ENCODE measurements at regions not wholly inside any gene's neighbourhood (a gene's known extent, or its start where the extent isn't known, plus 50 kb on each side); places are given as distances from the start of the nearest gene placed in this dataset.

GRCh38 chr18:67813380-67814028 is 297.0 kb upstream of the DSEL start:
- no peak overlapping the region for H3K4me3 ChIP-seq (ENCODE audit: low read depth, low read length)

GRCh38 chr18:67805261-67805660 is 288.7 kb upstream of the DSEL start:
- Histone ChIP-seq H3K4me3 (ENCODE audit: low read depth, low read length) (no peak overlapping the region), H3K27me3 (ENCODE audit: control insufficient read depth, insufficient read depth, low read length) (no peaks in the 10 kb centered on the region), H3K4me1 (ENCODE audit: control insufficient read depth, insufficient read depth, low read length) (no peaks in the 10 kb centered on the region), H3K9me3 (ENCODE audit: control insufficient read depth, insufficient read depth, low read length) (peaks cover 4% of the 10 kb centered on the region), H3K36me3 (ENCODE audit: control insufficient read depth, insufficient read depth, low read length) (no peaks in the 10 kb centered on the region), H3K9ac (ENCODE audit: low read depth, low read length) (no peak overlapping the region)

More at GRCh38 chr18:67813380-67814028, 297.0 kb upstream of the DSEL start:
- no peaks in the 10 kb centered on the region for H3K27me3 ChIP-seq (ENCODE audit: control insufficient read depth, insufficient read depth, low read length)
- no peaks in the 10 kb centered on the region for H3K36me3 ChIP-seq (ENCODE audit: control insufficient read depth, insufficient read depth, low read length)
- no peaks in the 10 kb centered on the region for H3K9me3 ChIP-seq (ENCODE audit: control insufficient read depth, insufficient read depth, low read length)
- no peaks in the 10 kb centered on the region for H3K4me1 ChIP-seq (ENCODE audit: control insufficient read depth, insufficient read depth, low read length)
- no peak overlapping the region for H3K9ac ChIP-seq (ENCODE audit: low read depth, low read length)

GRCh38 chr18:67794521-67794920 is 278.0 kb upstream of the DSEL start:
- no peaks in the 10 kb centered on the region for H3K36me3 ChIP-seq (ENCODE audit: control insufficient read depth, insufficient read depth, low read length)
- H3K9me3 ChIP-seq (ENCODE audit: control insufficient read depth, insufficient read depth, low read length): no peaks in the 10 kb centered on the region
- H3K4me1 ChIP-seq (ENCODE audit: control insufficient read depth, insufficient read depth, low read length): no peaks in the 10 kb centered on the region
- H3K4me3 ChIP-seq (ENCODE audit: low read depth, low read length): no peak overlapping the region
- H3K9ac ChIP-seq (ENCODE audit: low read depth, low read length): no peak overlapping the region
- no peaks in the 10 kb centered on the region for H3K27me3 ChIP-seq (ENCODE audit: control insufficient read depth, insufficient read depth, low read length)

- Histone ChIP-seq H3K4me1 (ENCODE audit: control insufficient read depth, insufficient read depth, low read length) (no peaks in the 10 kb centered on the region), H3K36me3 (ENCODE audit: control insufficient read depth, insufficient read depth, low read length) (no peaks in the 10 kb centered on the region), H3K27me3 (ENCODE audit: control insufficient read depth, insufficient read depth, low read length) (no peaks in the 10 kb centered on the region), H3K4me3 (ENCODE audit: low read depth, low read length) (no peak overlapping the region), H3K9ac (ENCODE audit: low read depth, low read length) (no peak overlapping the region), H3K9me3 (ENCODE audit: control insufficient read depth, insufficient read depth, low read length) (no peaks in the 10 kb centered on the region)
Observed at GRCh38 chr18:67790527-67790926, 274.0 kb upstream of the DSEL start.

GRCh38 chr18:67789165-67789545 is 272.6 kb upstream of the DSEL start:
- no peak overlapping the region for H3K9ac ChIP-seq (ENCODE audit: low read depth, low read length)
- no peaks in the 10 kb centered on the region for H3K27me3 ChIP-seq (ENCODE audit: control insufficient read depth, insufficient read depth, low read length)
- H3K36me3 ChIP-seq (ENCODE audit: control insufficient read depth, insufficient read depth, low read length): no peaks in the 10 kb centered on the region
- no peaks in the 10 kb centered on the region for H3K9me3 ChIP-seq (ENCODE audit: control insufficient read depth, insufficient read depth, low read length)
- H3K4me3 ChIP-seq (ENCODE audit: low read depth, low read length): no peak overlapping the region
- no peaks in the 10 kb centered on the region for H3K4me1 ChIP-seq (ENCODE audit: control insufficient read depth, insufficient read depth, low read length)

GRCh38 chr18:67788310-67789164 is 272.0 kb upstream of the DSEL start:
- no peaks in the 10 kb centered on the region for H3K27me3 ChIP-seq (ENCODE audit: control insufficient read depth, insufficient read depth, low read length)
- no peaks in the 10 kb centered on the region for H3K9me3 ChIP-seq (ENCODE audit: control insufficient read depth, insufficient read depth, low read length)
- H3K4me1 ChIP-seq (ENCODE audit: control insufficient read depth, insufficient read depth, low read length): no peaks in the 10 kb centered on the region
- no peak overlapping the region for H3K4me3 ChIP-seq (ENCODE audit: low read depth, low read length)
- H3K36me3 ChIP-seq (ENCODE audit: control insufficient read depth, insufficient read depth, low read length): no peaks in the 10 kb centered on the region
- H3K9ac ChIP-seq (ENCODE audit: low read depth, low read length): no peak overlapping the region

GRCh38 chr18:67783196-67783946 is 266.9 kb upstream of the DSEL start:
- H3K4me1 ChIP-seq (ENCODE audit: control insufficient read depth, insufficient read depth, low read length): no peaks in the 10 kb centered on the region
- no peaks in the 10 kb centered on the region for H3K9me3 ChIP-seq (ENCODE audit: control insufficient read depth, insufficient read depth, low read length)
- H3K9ac ChIP-seq (ENCODE audit: low read depth, low read length): no peak overlapping the region
- H3K36me3 ChIP-seq (ENCODE audit: control insufficient read depth, insufficient read depth, low read length): no peaks in the 10 kb centered on the region
- no peaks in the 10 kb centered on the region for H3K27me3 ChIP-seq (ENCODE audit: control insufficient read depth, insufficient read depth, low read length)
- no peak overlapping the region for H3K4me3 ChIP-seq (ENCODE audit: low read depth, low read length)

GRCh38 chr18:67778016-67778415 is 261.5 kb upstream of the DSEL start:
- Histone ChIP-seq H3K4me1 (ENCODE audit: control insufficient read depth, insufficient read depth, low read length) (no peaks in the 10 kb centered on the region), H3K4me3 (ENCODE audit: low read depth, low read length) (no peak overlapping the region), H3K36me3 (ENCODE audit: control insufficient read depth, insufficient read depth, low read length) (no peaks in the 10 kb centered on the region), H3K9ac (ENCODE audit: low read depth, low read length) (no peak overlapping the region), H3K27me3 (ENCODE audit: control insufficient read depth, insufficient read depth, low read length) (no peaks in the 10 kb centered on the region), H3K9me3 (ENCODE audit: control insufficient read depth, insufficient read depth, low read length) (no peaks in the 10 kb centered on the region)

- Histone ChIP-seq H3K36me3 (ENCODE audit: control insufficient read depth, insufficient read depth, low read length) (no peaks in the 10 kb centered on the region), H3K4me3 (ENCODE audit: low read depth, low read length) (no peak overlapping the region), H3K4me1 (ENCODE audit: control insufficient read depth, insufficient read depth, low read length) (no peaks in the 10 kb centered on the region), H3K9ac (ENCODE audit: low read depth, low read length) (no peak overlapping the region), H3K9me3 (ENCODE audit: control insufficient read depth, insufficient read depth, low read length) (no peaks in the 10 kb centered on the region), H3K27me3 (ENCODE audit: control insufficient read depth, insufficient read depth, low read length) (no peaks in the 10 kb centered on the region)
Observed at GRCh38 chr18:67776929-67777328, 260.4 kb upstream of the DSEL start.

GRCh38 chr18:67771271-67771670 is 254.8 kb upstream of the DSEL start:
- Histone ChIP-seq H3K27me3 (ENCODE audit: control insufficient read depth, insufficient read depth, low read length) (no peaks in the 10 kb centered on the region), H3K9ac (ENCODE audit: low read depth, low read length) (no peak overlapping the region), H3K4me3 (ENCODE audit: low read depth, low read length) (no peak overlapping the region), H3K9me3 (ENCODE audit: control insufficient read depth, insufficient read depth, low read length) (no peaks in the 10 kb centered on the region), H3K4me1 (ENCODE audit: control insufficient read depth, insufficient read depth, low read length) (no peaks in the 10 kb centered on the region), H3K36me3 (ENCODE audit: control insufficient read depth, insufficient read depth, low read length) (no peaks in the 10 kb centered on the region)

- Histone ChIP-seq H3K36me3 (ENCODE audit: control insufficient read depth, insufficient read depth, low read length) (no peaks in the 10 kb centered on the region), H3K9ac (ENCODE audit: low read depth, low read length) (no peak overlapping the region), H3K4me1 (ENCODE audit: control insufficient read depth, insufficient read depth, low read length) (no peaks in the 10 kb centered on the region), H3K4me3 (ENCODE audit: low read depth, low read length) (no peak overlapping the region), H3K9me3 (ENCODE audit: control insufficient read depth, insufficient read depth, low read length) (no peaks in the 10 kb centered on the region), H3K27me3 (ENCODE audit: control insufficient read depth, insufficient read depth, low read length) (no peaks in the 10 kb centered on the region)
Observed at GRCh38 chr18:67770520-67770919, 254.0 kb upstream of the DSEL start.
